SJSA1 (cell line): ENCODE measurements at regions not wholly inside any gene's neighbourhood (a gene's known extent, or its start where the extent isn't known, plus 50 kb on each side); places are given as distances from the start of the nearest gene placed in this dataset.
A peak's percentile ranks its signal among the peaks of the same experiment; 100 is the strongest.

Source experiments
- DNase-seq, 2 experiments: peaks; one replicate each; pipeline ENCODE4 v3.0.0-alpha.2; 2015 to 2020; ENCODE audit warnings: low spot score in 2 of 2, low read depth in 1 of 2
- H3K27ac ChIP-seq: fragments of 250-450 bp; sonication (Bioruptor Pico); 2 replicates; pipeline ENCODE4 v1.5.1; 2020; ENCODE audit warnings: mild to moderate bottlenecking, moderate library complexity
- H3K27me3 ChIP-seq: fragments of 250-450 bp; sonication (Bioruptor Pico); replicated peaks from 2 replicates; pipeline ENCODE4 v1.5.1; 2020; ENCODE audit warnings: mild to moderate bottlenecking, moderate library complexity
- H3K36me3 ChIP-seq: fragments of 250-450 bp; sonication (Bioruptor Pico); 2 replicates; pipeline ENCODE4 v1.5.1; 2020; ENCODE audit warnings: mild to moderate bottlenecking
- H3K4me1 ChIP-seq: fragments of 250-450 bp; sonication (Bioruptor Pico); replicated peaks from 2 replicates; pipeline ENCODE4 v1.6.1; 2021; ENCODE audit warnings: mild to moderate bottlenecking
- H3K4me3 ChIP-seq: fragments of 250-450 bp; sonication (Bioruptor Pico); 2 replicates; pipeline ENCODE4 v1.5.1; 2020; ENCODE audit warnings: mild to moderate bottlenecking
- H3K9me3 ChIP-seq: fragments of 250-450 bp; sonication (Bioruptor Pico); replicated peaks from 2 replicates; pipeline ENCODE4 v1.5.1; 2020; ENCODE audit warnings: mild to moderate bottlenecking

DNA sequence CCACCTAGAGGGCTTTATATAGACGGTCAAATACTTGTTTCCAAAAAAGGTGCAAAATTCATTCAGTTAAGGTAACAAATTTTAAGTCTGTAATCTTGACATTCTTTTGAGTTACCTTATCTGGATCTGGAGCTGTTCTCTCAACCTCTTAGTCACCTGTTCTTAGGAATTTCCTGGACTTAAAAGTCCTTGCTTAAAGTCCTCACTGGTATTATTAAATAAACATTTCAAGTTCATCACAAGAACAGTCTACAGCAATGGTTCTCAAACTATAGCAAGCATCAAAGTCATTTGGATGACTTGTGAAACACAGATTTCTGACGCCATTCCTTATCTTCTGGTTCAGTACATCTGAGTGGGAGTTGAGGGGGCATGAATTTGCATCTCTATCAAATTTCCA, 122.9 kb upstream of the GOLIM4 start:
- no peaks in the 10 kb centered on the region for H3K9me3 ChIP-seq
- H3K27me3 ChIP-seq = no peaks in the 10 kb centered on the region
- H3K4me1 ChIP-seq = no peaks in the 10 kb centered on the region
- no peak overlapping the region for H3K4me3 ChIP-seq
- H3K27ac ChIP-seq = no peak overlapping the region
- H3K36me3 ChIP-seq = no peaks in the 10 kb centered on the region
- DNase-seq = no peak

DNA sequence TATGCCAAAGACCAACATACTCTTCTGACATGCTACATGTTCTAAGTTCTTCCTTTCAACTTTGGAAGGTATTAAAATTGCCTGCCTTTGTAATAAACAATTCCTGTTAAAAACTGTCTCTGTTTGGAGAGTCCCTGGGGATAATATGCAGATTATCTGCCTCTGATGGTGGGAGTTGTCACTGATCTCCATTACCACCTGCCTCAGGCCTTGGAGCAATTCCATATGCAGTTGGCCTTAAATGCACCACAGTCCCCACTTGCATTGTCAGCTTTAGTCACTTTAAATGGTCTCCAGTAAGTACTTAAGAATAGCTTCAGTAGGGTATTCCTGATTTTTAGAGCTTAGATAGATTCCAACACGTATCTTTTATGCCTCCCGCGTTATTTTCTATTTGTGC, 121.1 kb upstream of the GOLIM4 start:
- H3K4me3 ChIP-seq = no peak overlapping the region
- H3K27me3 ChIP-seq = no peaks in the 10 kb centered on the region
- no peaks in the 10 kb centered on the region for H3K9me3 ChIP-seq
- no peak for DNase-seq
- H3K27ac ChIP-seq = no peak overlapping the region
- no peaks in the 10 kb centered on the region for H3K4me1 ChIP-seq
- H3K36me3 ChIP-seq = no peaks in the 10 kb centered on the region

DNA sequence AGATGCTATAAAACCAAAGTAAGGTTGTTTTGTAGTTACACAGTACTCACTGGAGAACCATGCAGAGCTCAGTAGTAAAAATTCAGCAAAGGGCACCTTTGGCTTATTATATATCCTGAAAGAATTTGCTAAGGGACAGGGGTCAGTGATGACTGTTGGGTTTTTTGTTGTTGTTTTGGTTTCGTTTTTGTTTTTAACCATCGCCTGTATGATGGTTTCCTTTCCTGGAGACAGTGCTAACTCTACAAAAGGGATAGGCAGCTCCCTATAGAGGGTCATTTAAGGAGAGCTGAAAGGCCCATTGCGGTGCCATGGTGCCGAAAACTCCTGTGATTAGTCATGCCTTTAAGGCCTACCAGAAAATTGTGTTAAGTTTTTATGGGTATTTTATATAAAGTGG, 118.2 kb upstream of the GOLIM4 start:
- no peak for DNase-seq
- Histone ChIP-seq H3K27ac (no peak overlapping the region), H3K27me3 (no peaks in the 10 kb centered on the region), H3K4me1 (no peaks in the 10 kb centered on the region), H3K36me3 (no peaks in the 10 kb centered on the region), H3K4me3 (no peak overlapping the region), H3K9me3 (no peaks in the 10 kb centered on the region)

DNA sequence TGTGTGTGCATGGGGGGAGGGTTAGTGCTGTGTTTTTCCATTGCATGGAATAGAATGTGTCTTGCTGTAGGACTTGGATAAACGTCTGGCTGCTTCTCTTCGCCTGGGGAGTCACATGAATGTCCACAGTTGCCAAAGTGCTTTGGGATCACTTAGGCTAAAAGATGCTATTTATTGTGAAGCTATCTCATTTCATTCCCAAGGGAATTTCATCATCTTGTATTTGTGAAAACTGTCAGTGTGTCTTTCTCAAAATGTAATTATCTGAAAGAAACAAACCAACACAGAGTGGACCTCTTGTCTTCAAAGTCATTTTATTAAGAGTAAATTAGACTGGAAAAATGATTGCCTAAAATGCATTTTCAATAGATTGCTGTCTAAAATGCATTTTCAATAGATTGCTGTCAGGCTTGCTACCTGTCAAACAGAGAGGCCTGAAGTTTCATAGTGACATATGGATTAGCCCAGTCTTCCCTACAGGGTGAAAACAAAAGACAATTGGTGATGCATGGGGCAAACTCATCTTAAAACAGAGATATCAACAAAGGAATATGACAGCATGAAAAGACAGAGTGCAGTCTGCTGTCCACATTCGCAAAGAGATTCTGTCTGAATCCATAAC, 117.1 kb upstream of the GOLIM4 start:
- DNase-seq = no peak
- H3K27ac ChIP-seq = no peak overlapping the region
- no peaks in the 10 kb centered on the region for H3K36me3 ChIP-seq
- no peaks in the 10 kb centered on the region for H3K27me3 ChIP-seq
- H3K9me3 ChIP-seq = no peaks in the 10 kb centered on the region
- no peaks in the 10 kb centered on the region for H3K4me1 ChIP-seq
- H3K4me3 ChIP-seq = no peak overlapping the region

DNA sequence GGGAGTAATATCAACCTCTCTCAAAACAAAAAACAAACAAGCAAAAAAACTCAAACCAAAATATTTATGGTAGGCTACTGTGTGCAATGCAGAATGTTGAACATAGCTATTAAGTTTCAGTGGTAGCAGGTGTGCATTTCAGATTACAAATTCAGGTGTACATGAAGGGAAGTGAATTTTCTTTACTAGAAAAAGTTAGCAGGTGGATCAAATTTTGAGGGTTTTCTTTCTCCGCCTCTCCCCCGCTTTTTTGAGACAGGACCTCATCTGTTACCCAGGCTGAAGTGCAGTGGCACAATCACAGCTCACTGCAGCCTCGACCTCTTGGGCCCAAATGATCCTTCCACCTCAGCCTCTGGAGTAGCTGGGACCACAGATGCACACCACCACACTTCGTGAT, 109.7 kb upstream of the GOLIM4 start:
- Histone ChIP-seq H3K36me3 (no peaks in the 10 kb centered on the region), H3K27ac (no peak overlapping the region), H3K4me1 (no peaks in the 10 kb centered on the region), H3K27me3 (no peaks in the 10 kb centered on the region), H3K4me3 (no peak overlapping the region), H3K9me3 (no peaks in the 10 kb centered on the region)
- DNase-seq = no peak

DNA sequence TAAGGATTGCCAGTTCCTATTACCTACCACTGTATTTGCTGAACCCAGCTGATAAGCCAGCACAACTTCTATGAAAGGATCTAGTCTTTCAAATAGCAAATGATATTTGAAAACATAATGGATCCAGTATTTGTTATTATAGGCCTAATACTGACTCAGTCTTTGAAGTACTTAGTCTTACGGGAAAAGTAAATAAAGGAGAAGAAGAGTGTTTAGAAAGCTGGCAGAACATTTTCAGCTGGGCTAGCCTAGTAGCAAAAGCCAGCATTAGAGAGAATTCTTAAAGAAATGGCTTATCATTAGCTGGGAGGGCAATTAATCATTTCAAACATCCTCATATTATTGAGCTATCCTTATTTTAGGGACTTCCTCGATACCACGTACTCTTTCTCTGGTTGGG, 101.4 kb upstream of the GOLIM4 start:
- no peak for DNase-seq
- H3K9me3 ChIP-seq = no peaks in the 10 kb centered on the region
- no peak overlapping the region for H3K4me3 ChIP-seq
- H3K4me1 ChIP-seq = no peaks in the 10 kb centered on the region
- H3K27ac ChIP-seq = no peak overlapping the region
- no peaks in the 10 kb centered on the region for H3K36me3 ChIP-seq
- H3K27me3 ChIP-seq = peaks cover 3% of the 10 kb centered on the region; the same call in 1 of the 2 replicates

DNA sequence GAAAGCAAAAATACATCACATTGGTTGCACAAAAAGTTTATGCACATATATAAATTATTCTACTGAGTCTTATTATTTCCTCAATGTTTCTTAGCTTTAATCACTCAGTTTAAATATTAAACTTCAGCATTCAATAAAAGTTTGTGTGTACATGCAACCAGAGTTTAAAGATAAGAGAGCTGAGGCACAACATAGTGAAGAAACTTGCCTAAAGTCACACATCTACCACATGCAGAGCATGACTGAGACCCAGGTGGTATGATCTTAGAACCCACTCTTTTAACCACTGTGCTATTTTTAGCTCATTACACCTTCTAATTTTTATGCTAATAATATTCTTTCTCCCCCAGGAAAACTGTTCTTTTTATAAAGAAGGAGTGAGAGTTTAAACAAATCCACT, 96.1 kb upstream of the GOLIM4 start:
- Histone ChIP-seq H3K36me3 (no peaks in the 10 kb centered on the region), H3K4me1 (no peaks in the 10 kb centered on the region), H3K9me3 (no peaks in the 10 kb centered on the region), H3K27me3 (peaks cover 3% of the 10 kb centered on the region; the same call in 1 of the 2 replicates), H3K27ac (no peak overlapping the region), H3K4me3 (no peak overlapping the region)
- DNase-seq = no peak

DNA sequence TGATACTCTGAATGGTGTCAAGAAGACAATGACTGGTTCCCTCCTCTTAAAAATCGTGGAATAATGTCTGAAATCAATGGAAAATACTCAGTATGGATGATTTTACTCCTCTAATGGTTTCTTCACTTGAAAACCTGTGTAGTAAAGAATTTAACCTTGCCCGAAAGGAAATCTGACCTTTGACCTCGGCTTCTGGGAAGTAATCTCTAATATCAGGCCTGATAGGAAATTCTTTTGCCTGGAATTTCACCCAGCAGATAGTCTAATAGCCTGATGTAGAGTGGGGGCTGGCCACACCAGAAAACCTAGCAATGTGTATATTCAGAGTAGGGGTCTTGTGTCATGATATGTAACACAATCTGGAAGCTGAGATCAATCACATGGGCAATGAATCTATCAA, 91.5 kb upstream of the GOLIM4 start:
- H3K4me3 ChIP-seq = no peak overlapping the region
- DNase-seq = no peak

DNA sequence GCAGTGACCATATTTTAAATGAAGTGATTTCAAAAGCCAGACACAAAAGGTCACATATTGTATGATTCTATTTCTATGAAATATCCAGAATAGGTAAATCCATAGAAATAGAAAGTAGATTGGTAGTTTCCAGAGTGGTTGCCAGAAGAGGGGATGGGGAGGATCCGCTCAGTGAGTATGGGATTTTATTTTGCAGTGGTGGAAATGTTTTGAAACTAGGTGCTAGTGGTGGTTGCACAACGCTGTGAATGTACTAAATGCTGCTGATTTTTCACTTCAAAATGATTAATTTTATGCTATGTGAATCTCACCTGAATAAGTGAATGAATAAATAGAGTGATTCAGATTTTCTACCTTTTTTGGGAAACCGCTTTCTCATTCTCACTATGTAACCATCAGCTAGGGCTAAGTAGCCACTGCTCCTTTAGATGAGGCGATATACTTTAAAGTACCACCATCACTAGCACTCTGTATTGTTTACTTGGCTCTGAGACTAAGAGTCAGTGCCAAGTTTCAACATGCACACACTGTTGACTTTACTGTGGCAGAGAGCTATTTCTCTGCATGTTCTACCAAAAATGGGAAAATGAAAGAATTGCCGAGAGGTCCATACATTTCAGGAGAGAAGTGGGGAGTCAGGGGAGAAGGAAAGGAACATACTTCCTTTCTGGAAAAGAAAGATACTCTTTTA, 90.7 kb upstream of the GOLIM4 start:
- Histone ChIP-seq H3K4me3 (no peak overlapping the region), H3K27ac (no peak overlapping the region), H3K9me3 (no peaks in the 10 kb centered on the region), H3K27me3 (no peaks in the 10 kb centered on the region), H3K36me3 (no peaks in the 10 kb centered on the region), H3K4me1 (no peaks in the 10 kb centered on the region)
- DNase-seq = no peak

More for the DNA sequence above, 91.5 kb upstream of the GOLIM4 start:
- H3K27ac ChIP-seq = no peak overlapping the region
- H3K36me3 ChIP-seq = no peaks in the 10 kb centered on the region
- no peaks in the 10 kb centered on the region for H3K9me3 ChIP-seq
- H3K27me3 ChIP-seq = no peaks in the 10 kb centered on the region
- no peaks in the 10 kb centered on the region for H3K4me1 ChIP-seq

DNA sequence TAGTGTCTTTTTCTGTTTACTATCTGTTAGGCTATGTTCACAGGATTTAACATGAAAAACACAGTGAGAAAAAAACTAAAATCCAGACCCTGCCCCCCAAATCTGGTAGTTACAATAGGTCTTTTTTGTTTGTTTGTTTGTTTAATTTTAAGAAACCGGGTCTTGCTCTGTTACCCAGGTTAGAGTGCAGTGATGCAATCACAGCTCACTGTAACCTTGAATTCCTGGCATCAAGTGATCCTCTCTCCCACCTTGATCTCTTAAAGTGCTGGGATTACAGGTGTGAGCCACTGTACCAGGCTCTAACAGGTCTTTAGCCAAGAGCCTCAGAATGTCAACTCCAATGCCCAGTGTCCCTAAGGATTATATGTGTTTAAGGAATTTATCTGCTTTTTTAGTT, 88.0 kb upstream of the GOLIM4 start:
- H3K9me3 ChIP-seq = no peaks in the 10 kb centered on the region
- DNase-seq = no peak
- H3K36me3 ChIP-seq = no peaks in the 10 kb centered on the region
- H3K27me3 ChIP-seq = peaks cover 5% of the 10 kb centered on the region; the same call in 1 of the 2 replicates
- no peak overlapping the region for H3K27ac ChIP-seq
- no peaks in the 10 kb centered on the region for H3K4me1 ChIP-seq
- H3K4me3 ChIP-seq = no peak overlapping the region

DNA sequence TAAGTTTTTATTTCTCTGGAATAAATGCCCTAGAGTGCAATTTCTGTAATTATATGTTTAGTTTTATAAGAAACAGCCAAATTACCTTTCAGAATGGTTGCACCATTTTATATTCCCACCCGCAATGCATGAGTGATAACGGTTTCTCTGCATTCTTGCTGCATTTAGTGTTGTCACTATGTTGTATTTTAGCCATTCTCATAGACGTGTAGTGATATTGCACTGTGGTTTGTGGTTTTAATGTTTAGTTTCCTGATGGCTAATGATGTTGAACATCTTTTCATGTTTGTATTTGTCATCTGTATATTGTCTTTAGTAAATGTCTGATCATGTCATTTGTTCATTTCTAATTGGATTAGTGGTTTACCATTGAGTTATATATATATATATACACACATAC, 73.0 kb upstream of the GOLIM4 start:
- Histone ChIP-seq H3K4me1 (no peaks in the 10 kb centered on the region), H3K36me3 (no peaks in the 10 kb centered on the region), H3K4me3 (no peak overlapping the region), H3K9me3 (no peaks in the 10 kb centered on the region), H3K27me3 (peaks cover 6% of the 10 kb centered on the region), H3K27ac (no peak overlapping the region)
- no peak for DNase-seq

DNA sequence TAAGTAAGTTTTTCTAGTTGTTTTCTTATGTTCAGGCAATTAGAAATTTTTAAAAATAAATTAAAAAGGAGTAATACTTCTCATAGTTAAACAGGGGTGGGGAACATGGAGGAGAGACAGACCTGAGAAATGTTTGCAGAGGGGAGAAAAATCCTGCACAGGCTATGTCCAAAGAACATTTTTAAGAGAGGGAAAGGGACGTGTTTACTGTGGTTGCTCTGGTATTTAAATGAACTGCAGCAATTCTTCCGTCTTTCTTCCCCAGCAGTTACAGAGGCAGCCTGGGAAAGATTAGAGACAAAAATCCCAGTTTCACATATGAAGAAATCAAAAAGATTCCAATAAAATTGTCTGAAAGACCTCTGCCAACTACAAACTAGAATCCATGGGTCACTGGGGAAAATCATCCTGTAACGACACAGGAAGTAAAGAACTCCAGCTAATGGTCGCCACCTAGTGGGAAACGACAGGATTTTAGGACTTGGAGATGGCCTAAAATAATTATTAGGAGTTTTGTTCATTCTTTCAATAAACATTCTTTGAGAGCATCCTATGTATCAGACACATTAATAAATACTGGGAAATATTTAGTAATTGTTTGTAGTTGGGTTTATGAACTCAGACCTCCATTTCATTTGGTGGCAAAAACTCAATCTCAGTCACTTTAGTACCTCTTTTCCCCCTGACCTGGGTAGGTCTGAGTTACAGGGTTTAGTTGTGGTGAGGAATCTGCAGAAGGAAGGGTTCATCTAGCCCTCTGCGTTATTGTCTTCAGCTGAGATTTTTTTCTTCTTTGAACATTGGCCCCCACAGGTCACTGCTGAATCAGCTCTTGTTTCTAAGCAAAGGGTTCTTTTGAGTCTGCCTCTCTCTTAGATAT, 69.9 kb upstream of the GOLIM4 start:
- H3K36me3 ChIP-seq = no peaks in the 10 kb centered on the region
- DNase-seq = peak; percentile 47 to 49
- H3K4me3 ChIP-seq = no peak overlapping the region
- H3K4me1 ChIP-seq = no peaks in the 10 kb centered on the region
- no peaks in the 10 kb centered on the region for H3K9me3 ChIP-seq
- H3K27me3 ChIP-seq = peaks cover 1% of the 10 kb centered on the region
- H3K27ac ChIP-seq = no peak overlapping the region

DNA sequence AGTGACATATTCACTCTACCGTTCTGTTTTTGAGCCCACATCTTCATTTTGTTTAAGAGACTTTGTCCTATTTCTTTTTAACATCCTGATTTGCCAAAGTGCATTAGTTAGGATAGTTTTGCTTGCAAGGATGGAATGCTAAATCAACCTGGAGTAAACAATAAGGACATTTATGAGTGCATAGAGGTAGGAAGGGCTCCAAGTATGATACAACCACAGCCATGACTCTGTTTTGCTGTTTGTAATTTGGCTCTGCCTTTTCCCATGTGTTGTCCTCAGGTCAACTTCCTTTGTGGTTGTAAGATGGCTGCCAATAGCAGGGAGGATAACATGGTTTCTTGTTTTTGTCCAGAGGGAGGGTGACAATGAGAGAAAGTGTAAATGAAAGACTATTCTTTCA, 66.4 kb upstream of the GOLIM4 start:
- Histone ChIP-seq H3K36me3 (no peaks in the 10 kb centered on the region), H3K4me3 (no peak overlapping the region), H3K9me3 (no peaks in the 10 kb centered on the region), H3K4me1 (no peaks in the 10 kb centered on the region), H3K27ac (no peak overlapping the region), H3K27me3 (no peaks in the 10 kb centered on the region)
- no peak for DNase-seq

DNA sequence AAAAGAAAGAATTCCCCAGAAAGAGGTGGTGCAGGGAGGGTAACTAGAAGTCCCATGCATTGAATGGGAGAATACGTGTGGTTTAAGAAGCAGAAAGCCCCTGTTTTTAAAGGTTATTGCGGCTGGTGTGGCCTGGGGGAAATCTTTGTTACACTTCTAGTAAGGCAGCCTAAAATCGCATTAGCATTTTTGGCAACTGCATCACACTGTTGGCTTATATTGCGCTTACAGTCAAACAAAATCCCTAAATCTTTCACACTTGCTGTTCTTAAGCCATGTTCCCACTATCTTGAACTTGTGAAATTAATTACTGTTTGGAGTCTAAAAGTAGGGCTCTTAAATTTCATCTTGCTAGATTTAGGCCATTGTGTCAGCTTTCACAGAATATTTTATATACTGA, 66.0 kb upstream of the GOLIM4 start:
- H3K9me3 ChIP-seq = no peaks in the 10 kb centered on the region
- H3K27ac ChIP-seq = no peak overlapping the region
- no peak for DNase-seq
- no peaks in the 10 kb centered on the region for H3K36me3 ChIP-seq
- no peaks in the 10 kb centered on the region for H3K27me3 ChIP-seq
- H3K4me3 ChIP-seq = no peak overlapping the region
- no peaks in the 10 kb centered on the region for H3K4me1 ChIP-seq
